ENCODE measurements at regions not wholly inside any gene's neighbourhood (a gene's known extent, or its start where the extent isn't known, plus 50 kb on each side); places are given as distances from the start of the nearest gene placed in this dataset.
"Not testable (repeated sequence)": the region's sequence is repeated elsewhere in the genome, so short reads cannot be mapped to it uniquely, and the experiment has no call there.

DNA sequence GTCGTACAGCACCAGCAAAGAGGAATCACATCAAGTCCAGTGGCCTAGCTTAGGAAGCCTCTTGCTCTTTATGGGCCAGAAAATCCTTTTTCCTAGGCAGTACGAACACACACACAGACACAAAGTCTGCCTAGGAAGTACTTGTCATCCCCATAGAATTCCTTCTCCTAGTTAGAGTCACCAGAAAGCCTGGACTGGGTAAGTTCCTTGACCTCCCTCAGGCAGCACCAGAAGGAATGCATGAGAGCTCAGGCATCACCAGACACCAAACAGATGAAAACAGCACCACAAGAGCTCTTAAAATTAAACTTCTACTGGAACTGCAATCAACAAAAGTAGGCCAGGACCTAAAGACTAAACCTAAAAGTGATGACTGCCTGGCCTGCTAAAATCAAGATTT, 192.9 kb upstream of the CCDC54 start:
- no peak for DNase-seq (ENCODE audit: low spot score)

DNA sequence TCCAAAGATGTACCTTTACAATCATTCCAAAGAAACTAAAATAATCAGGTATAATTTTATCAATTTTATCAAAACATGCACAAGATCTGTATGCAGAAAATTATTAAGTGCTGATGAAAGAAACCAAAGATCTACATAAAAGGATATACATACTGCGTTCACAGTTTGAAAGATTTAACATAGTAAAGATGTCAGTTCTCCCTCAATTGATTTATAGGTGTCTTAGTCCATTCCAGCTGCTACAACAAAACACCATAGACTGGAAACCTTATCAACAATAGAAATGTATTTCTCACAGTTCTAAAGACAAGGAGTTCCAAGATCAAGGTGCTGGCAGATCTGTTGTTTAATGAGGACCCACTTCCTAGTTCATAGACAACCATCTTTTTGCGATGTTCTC, 189.0 kb upstream of the CCDC54 start:
- no peak for DNase-seq (ENCODE audit: low spot score)

GRCh38 chr3:107189158-107189791, 188.0 kb upstream of the CCDC54 start:
- DNase-seq (ENCODE audit: low spot score), result no peak

DNA sequence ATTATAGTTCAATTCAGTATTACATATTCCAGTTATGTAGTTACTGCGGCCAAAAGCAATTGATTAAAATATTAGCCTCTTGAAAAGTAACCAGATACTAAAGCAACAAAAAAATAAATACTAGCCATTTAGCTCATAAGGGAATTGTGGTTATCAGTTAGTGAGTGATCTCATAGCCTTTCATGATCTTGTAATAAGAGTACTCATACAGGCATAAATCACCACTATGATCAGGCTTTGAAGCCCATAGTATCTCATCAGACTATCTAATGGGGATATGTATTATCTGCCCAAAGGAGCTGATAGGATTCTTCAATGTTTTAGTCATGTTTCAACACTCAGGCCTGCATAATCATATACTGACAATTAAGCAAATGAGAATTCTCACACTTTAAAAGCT, 184.1 kb upstream of the CCDC54 start:
- no peak for DNase-seq (ENCODE audit: low spot score)

DNA sequence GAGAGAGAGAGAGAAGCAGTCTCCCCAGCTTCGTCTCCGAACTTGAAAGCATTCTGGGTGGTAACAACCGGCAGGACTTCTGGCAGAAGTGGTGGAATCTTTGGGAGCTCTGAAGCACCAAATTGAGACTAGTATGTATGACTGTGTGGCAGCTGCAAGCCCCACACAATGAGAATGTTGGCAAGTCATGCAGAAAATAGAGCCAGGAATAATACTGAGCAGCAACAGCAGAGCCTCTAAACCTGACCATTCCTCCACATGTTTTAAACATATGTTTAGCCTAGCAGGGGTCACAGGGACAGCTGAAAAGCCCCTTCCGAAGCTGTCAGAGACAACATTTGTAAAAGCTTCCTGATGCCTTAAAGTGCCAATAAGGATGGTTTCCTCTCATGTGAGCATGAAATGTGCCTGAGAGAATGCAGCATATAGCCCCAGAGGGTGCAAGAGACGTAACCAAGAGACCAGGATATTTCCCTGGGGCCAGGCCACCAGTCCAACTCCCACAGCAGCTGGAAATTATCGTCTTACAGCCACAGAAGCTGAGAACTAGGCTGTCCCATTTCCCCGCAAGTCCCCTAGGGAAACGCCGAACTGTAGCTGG, 178.6 kb upstream of the CCDC54 start:
- no peak for DNase-seq (ENCODE audit: low spot score)

DNA sequence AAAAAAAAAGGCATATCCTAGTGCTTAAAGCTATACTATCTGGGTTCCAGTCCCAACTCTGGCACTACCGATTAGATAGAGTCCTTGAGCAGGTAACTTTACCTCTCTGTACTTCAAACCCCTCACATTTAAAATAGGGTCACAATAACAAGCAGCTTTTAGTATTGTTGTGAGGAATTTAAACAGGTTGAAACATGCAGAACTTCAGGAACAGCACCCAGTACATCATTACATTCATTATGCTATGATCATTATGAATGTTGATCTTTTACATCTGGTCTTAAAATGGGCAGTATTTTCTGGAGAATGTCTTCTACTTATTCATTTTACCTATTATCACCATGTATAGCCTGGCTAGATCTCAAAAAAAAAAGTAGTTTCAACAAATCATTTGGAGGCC, 176.1 kb upstream of the CCDC54 start:
- DNase-seq (ENCODE audit: low spot score), result no peak

DNA sequence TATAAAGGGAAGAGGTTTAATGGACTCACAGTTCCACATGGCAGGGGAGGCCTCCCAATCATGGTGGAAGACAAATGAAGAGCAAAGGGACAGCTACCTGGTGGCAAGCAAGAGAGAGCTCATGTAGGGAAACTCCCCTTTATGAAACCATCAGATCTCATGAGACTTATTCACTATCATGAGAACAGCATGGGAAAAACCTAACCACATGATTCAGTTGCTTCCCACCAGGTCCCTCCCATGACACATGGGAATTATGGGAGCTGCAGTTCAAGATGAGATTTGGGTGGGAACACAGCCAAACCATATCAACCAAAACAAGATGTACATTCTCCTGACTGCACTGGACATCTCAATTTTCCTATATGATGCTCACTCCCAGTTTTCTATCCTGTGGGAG, 174.4 kb upstream of the CCDC54 start:
- DNase-seq (ENCODE audit: low spot score), result not testable (repeated sequence)

- DNase-seq (ENCODE audit: low spot score), result no peak
These were observed 173.1 kb upstream of the CCDC54 start for GRCh38 chr3:107204121-107204520.

DNA sequence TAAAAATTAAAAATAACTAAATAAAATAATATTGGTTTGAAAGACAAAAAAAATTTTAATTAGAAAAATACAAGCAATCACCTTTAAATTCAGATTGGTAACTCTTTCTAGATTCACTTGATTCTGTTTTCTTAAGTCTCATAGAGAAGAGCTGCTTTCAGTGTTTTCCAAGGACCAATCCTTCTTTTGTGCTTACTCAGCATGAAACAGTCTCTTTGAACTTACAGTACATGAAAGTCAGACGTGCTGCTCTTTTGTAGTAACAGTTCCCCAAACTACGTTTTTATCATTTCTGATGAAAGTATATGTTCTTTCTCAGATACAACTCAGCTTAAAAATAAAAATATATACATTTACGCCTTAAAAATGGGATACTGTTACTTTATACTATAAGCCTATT, 171.9 kb upstream of the CCDC54 start:
- no peak for DNase-seq (ENCODE audit: low spot score)

GRCh38 chr3:107206141-107206540, 171.1 kb upstream of the CCDC54 start:
- DNase-seq (ENCODE audit: low spot score), result peak; percentile 27

- DNase-seq (ENCODE audit: low spot score), result no peak
These were observed 170.3 kb upstream of the CCDC54 start for GRCh38 chr3:107206945-107207344.

- no peak for DNase-seq (ENCODE audit: low spot score)
These were observed 169.1 kb upstream of the CCDC54 start for GRCh38 chr3:107208100-107208499.

DNA sequence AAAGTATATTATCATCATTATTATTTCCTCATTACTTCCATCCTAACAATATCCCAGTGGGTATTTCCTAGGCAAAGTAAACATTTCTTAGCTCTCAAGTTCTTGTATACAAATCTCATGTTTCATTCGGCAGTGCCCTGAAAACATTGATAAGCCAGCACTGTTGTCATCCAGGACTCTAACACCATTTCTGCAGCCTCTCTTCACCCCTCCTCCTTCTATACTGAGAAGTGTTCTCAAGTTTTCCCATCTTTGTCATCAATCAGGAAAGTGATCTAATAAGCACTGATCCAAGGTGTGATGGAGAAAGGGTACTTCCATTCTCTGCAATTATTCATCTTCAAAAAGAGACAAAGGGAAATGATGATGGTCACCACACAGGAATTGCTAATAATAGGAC, 168.4 kb upstream of the CCDC54 start:
- DNase-seq (ENCODE audit: low spot score), result no peak

GRCh38 chr3:107209302-107209990, 167.8 kb upstream of the CCDC54 start:
- no peak for DNase-seq (ENCODE audit: low spot score)

DNA sequence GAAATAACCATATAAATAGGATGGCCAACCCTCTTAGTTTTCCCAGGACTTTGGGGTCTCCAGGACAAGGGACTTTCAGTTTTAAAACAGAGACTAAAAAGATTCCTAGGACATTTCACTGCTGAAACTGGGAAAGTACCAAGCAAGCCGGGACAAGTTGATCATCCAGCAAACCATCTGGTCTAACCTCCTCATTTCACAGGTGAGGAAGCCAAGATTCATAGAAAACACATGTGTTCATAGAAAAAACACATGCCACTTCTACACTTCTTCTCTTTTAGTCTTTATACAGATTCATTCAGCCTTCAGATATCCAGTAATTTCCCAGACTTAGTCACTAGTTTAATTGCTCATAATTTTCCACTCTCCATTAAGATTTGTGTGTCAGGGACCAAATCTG, 165.6 kb upstream of the CCDC54 start:
- no peak for DNase-seq (ENCODE audit: low spot score)

DNA sequence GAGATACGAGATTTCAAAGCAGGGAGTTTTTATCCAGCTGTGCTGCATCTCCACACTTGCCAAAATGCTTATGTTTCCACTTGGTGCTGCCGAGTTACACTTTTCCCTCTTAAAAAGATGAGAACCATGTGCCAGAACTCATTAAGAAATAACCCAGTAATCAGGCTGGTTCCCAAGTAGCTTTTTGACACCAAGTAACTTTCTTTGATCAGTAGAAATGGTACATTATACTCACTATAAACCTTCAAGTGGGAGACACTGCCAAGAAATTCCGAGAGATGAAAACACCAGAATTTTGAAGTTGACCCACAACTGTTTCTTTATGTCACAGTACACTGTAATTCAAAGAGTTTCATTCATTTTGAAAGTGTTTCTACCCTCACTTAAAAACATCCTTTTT, 164.6 kb upstream of the CCDC54 start:
- no peak for DNase-seq (ENCODE audit: low spot score)

DNA sequence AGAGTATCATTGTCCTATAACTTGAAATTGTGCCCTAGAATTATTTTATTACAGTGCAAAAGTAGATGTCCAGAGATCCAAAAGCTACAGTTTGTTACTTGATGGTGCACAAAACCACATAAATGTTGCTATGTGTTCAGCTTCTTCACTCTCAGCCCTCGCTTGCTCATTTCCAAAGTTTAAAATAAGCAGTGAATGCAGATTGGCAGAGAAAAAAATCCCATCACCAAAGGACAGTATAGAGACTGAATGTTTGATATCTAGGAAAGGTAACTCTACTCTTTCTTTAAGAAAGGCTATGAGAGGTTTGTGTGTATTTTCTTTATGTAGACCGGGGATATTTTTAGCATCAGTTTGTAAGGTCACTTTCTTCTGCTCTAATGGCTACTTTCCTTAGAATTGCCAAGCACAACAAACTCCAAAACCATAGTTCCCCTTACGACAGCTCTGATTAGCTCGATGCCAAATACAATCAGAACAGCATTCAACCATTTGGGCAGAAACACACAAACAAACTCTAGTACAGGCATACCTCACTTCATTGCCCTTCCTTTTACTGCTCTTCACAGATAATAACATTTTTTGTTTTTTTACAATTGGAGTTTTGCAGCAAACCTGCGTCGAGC, 164.1 kb upstream of the CCDC54 start:
- no peak for DNase-seq (ENCODE audit: low spot score)

DNA sequence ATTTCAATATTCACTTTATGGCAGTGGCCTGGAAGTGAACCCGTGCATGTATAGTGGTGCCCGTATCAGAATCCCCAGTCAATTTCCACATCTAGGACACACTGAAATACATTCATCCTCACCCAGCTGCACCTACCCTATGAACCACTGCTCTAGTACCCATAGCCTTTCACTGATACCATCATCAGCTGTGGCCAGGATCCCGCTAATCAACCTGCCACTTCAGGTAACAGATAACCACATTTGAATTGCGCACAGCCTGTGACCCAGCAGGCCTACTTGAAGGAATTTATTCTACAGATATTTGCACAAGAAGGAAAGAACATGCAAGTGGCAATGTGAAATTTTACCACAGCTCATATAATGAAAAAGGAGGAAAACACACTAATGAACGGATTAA, 161.0 kb upstream of the CCDC54 start:
- DNase-seq (ENCODE audit: low spot score), result no peak

- no peak for DNase-seq (ENCODE audit: low spot score)
These were observed 160.5 kb upstream of the CCDC54 start for GRCh38 chr3:107216711-107217110.

GRCh38 chr3:107217172-107217571, 160.1 kb upstream of the CCDC54 start:
- DNase-seq (ENCODE audit: low spot score), result no peak

GRCh38 chr3:107218864-107219269, 158.4 kb upstream of the CCDC54 start:
- DNase-seq (ENCODE audit: low spot score), result no peak

DNA sequence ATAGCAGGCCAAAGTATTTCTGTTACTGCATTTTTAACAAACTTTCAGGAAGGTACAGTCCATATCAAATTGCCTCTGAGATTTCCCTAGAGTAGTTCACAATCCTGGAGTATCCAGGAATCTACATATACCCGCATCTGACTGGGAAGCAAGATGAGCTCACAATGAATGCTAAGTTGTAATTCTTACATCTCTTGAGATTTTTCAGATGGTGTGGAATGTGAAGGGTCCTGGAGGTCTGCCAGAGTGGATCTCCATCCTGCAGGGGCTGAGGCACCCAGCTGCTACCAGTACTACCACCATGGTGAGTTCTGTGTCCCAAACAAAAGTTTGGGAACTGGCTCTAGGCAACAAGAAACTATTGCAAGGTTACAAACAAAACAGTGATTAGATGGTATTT, 156.7 kb upstream of the CCDC54 start:
- no peak for DNase-seq (ENCODE audit: low spot score)

DNA sequence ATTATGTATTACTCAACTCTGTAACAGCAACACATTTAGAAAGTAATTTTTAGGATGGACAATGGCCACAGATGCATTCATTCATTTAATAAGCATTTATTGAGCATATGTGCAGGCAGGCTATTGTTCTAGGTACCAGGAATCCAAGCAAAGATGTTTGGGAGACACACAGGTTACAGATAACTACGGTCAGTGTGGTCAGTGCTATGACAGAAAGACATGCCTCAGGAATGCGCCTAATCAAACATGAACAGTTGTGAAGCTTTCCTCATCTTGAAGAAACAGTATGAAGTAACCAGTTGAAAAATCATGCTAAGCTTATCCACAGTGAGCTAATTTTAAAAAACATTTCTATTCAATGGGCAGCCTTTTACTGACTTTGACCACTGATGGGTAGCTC, 155.4 kb upstream of the CCDC54 start:
- DNase-seq (ENCODE audit: low spot score), result no peak

Measured in HuH-7.5 (cell line).